GM23338 (cell line): ENCODE measurements at regions not wholly inside any gene's neighbourhood (a gene's known extent, or its start where the extent isn't known, plus 50 kb on each side); places are given as distances from the start of the nearest gene placed in this dataset.

Experiments
- ATAC-seq: fragments of 200-7000 bp; cut with Tn5 transposase; 3 replicates; pipeline ENCODE4 v1.9.1; 2020
- DNase-seq: peaks from one replicate; pipeline ENCODE4 v3.0.0-alpha.2; 2015; ENCODE audit warnings: low spot score
- H2AFZ ChIP-seq: fragments of 200-600 bp; sonication (generic); 2 replicates; pipeline ENCODE4 v1.8.0; 2016; ENCODE audit warnings: antibody characterized with exemption, mild to moderate bottlenecking, moderate library complexity
- H3F3A ChIP-seq: fragments of 200-600 bp; sonication (generic); replicated peaks from 2 replicates; pipeline ENCODE4 v1.8.0; 2017; ENCODE audit warnings: antibody characterized with exemption, mixed run types, low read depth
- H3K27ac ChIP-seq: fragments of 200-600 bp; sonication (generic); 2 replicates; pipeline ENCODE4 v1.6.1; 2016; ENCODE audit warnings: low read depth
- H3K27me3 ChIP-seq: fragments of 200-600 bp; sonication (generic); 2 replicates; pipeline ENCODE4 v1.8.0; 2016; ENCODE audit warnings: mild to moderate bottlenecking, mixed run types, moderate library complexity; ENCODE audit not compliant: insufficient read depth
- H3K36me3 ChIP-seq: fragments of 200-600 bp; sonication (generic); 2 replicates; pipeline ENCODE4 v1.8.0; 2016; ENCODE audit warnings: mild to moderate bottlenecking; ENCODE audit not compliant: insufficient read depth
- H3K4me1 ChIP-seq: fragments of 200-600 bp; sonication (generic); 2 replicates; pipeline ENCODE4 v1.8.0; 2016; ENCODE audit warnings: mild to moderate bottlenecking, moderate library complexity; ENCODE audit not compliant: insufficient read depth
- H3K4me2 ChIP-seq: fragments of 200-600 bp; sonication (generic); 2 replicates; pipeline ENCODE4 v1.7.1; 2017; ENCODE audit warnings: mixed run types
- H3K4me3 ChIP-seq: fragments of 200-600 bp; sonication (generic); 2 replicates; pipeline ENCODE4 v1.6.1; 2016; ENCODE audit warnings: mixed run types
- H3K79me2 ChIP-seq: fragments of 200-600 bp; sonication (generic); replicated peaks from 2 replicates; pipeline ENCODE4 v1.8.0; 2017; ENCODE audit warnings: mild to moderate bottlenecking; ENCODE audit not compliant: insufficient read depth
- H3K9me2 ChIP-seq: fragments of 200-600 bp; sonication (generic); 2 replicates; pipeline ENCODE4 v1.8.0; 2017; ENCODE audit not compliant: insufficient read depth
- H4K20me1 ChIP-seq: fragments of 200-600 bp; sonication (generic); replicated peaks from 2 replicates; pipeline ENCODE4 v1.8.0; 2017; ENCODE audit warnings: mild to moderate bottlenecking; ENCODE audit not compliant: insufficient read depth
- H3K27ac Mint-ChIP-seq: 2 replicates; pipeline ENCODE4 v1.8.0; 2020; ENCODE audit warnings: inconsistent platforms, mild to moderate bottlenecking, moderate library complexity, mixed read lengths
- H3K27me3 Mint-ChIP-seq: 3 replicates; pipeline ENCODE4 v1.8.0; 2022; ENCODE audit warnings: low read depth, mild to moderate bottlenecking, moderate library complexity, mixed read lengths, inconsistent platforms; ENCODE audit not compliant: insufficient read depth, poor library complexity
- H3K36me3 Mint-ChIP-seq: 3 replicates; pipeline ENCODE4 v1.8.0; 2021; ENCODE audit warnings: low read depth, mild to moderate bottlenecking, inconsistent platforms, moderate library complexity, mixed read lengths
- H3K4me1 Mint-ChIP-seq: 3 replicates; pipeline ENCODE4 v1.8.0; 2020; ENCODE audit warnings: mild to moderate bottlenecking, inconsistent platforms, mixed read lengths
- H3K4me3 Mint-ChIP-seq: 3 replicates; pipeline ENCODE4 v1.8.0; 2021; ENCODE audit warnings: moderate library complexity, mild to moderate bottlenecking, inconsistent platforms, mixed read lengths
- H3K9me3 Mint-ChIP-seq: 3 replicates; pipeline ENCODE4 v1.8.0; 2020; ENCODE audit warnings: moderate library complexity, mild to moderate bottlenecking, inconsistent platforms, mixed read lengths
- CREB1 ChIP-seq: fragments of 250-450 bp; sonication (Bioruptor Pico); IDR thresholded peaks from 2 replicates; pipeline ENCODE4 v1.5.0; 2020; ENCODE audit warnings: low read depth, mild to moderate bottlenecking, moderate library complexity
- CTCF ChIP-seq, 2 experiments: fragments of 200-600 bp in 1 of 2; sonication (generic) in 1 of 2; conservative IDR thresholded peaks; 2 replicates each; pipeline versions ENCODE4 v1.5.1 to v1.6.1; 2016 to 2017; ENCODE audit warnings: antibody characterized with exemption in 2 of 2, low read depth in 2 of 2, mild to moderate bottlenecking in 2 of 2, moderate library complexity in 1 of 2
- ETS1 ChIP-seq: IDR thresholded peaks from 2 replicates; pipeline ENCODE4 v1.6.1; 2016; ENCODE audit warnings: antibody characterized with exemption
- EZH2 ChIP-seq: fragments of 200-600 bp; sonication (generic); IDR thresholded peaks from one replicate; pipeline ENCODE4 v1.8.0; 2017; ENCODE audit warnings: antibody characterized with exemption, mild to moderate bottlenecking, low read depth; ENCODE audit not compliant: unreplicated experiment
- EZH2phosphoT487 ChIP-seq: fragments of 200-600 bp; sonication (generic); IDR thresholded peaks from one replicate; pipeline ENCODE4 v1.8.1; 2018; ENCODE audit warnings: antibody characterized with exemption; ENCODE audit not compliant: unreplicated experiment
- NANOG ChIP-seq: IDR thresholded peaks from 2 replicates; pipeline ENCODE4 v1.6.1; 2016; ENCODE audit warnings: antibody characterized with exemption, borderline replicate concordance
- POLR2AphosphoS5 ChIP-seq: IDR thresholded peaks from 2 replicates; pipeline ENCODE4 v1.6.1; 2016; ENCODE audit warnings: antibody characterized with exemption, low read depth
- REST ChIP-seq: IDR thresholded peaks from one replicate; pipeline ENCODE4 v1.6.1; 2018; ENCODE audit warnings: antibody characterized with exemption; ENCODE audit not compliant: unreplicated experiment
- ZNF114 ChIP-seq: fragments of 250-450 bp; sonication (Bioruptor Pico); IDR thresholded peaks from 2 replicates; pipeline ENCODE4 v1.5.0; 2020; ENCODE audit warnings: mild to moderate bottlenecking, moderate library complexity
- ZNF331 ChIP-seq: fragments of 250-450 bp; sonication (Bioruptor Pico); IDR thresholded peaks from 2 replicates; pipeline ENCODE4 v1.5.0; 2020; ENCODE audit warnings: low read depth, mild to moderate bottlenecking, moderate library complexity
- ZNF462 ChIP-seq: fragments of 250-450 bp; sonication (Bioruptor Pico); IDR thresholded peaks from 2 replicates; pipeline ENCODE4 v1.5.0; 2020; ENCODE audit warnings: mild to moderate bottlenecking, moderate library complexity

- TF ChIP-seq ETS1: no peak
- TF ChIP-seq CREB1 (CRISPR knock-in tag): no peak
- no peak for TF ChIP-seq ZNF462 (CRISPR knock-in tag)
- no peak for TF ChIP-seq EZH2
- no peak for TF ChIP-seq NANOG
Measured at GRCh38 chr5:86175224-86175623, 442.5 kb upstream of the COX7C start (continued).

GRCh38 chr5:86199287-86199686 is 418.5 kb upstream of the COX7C start:
- H3F3A ChIP-seq: no peaks in the 10 kb centered on the region
- no peak for TF ChIP-seq POLR2AphosphoS5
- no peak for TF ChIP-seq EZH2
- no peak for TF ChIP-seq CTCF (conservative IDR thresholded peaks at IDR 0.05; ENCODE audit: low read depth in 2 of 2)
- TF ChIP-seq REST: no peak
- TF ChIP-seq NANOG: no peak
- no peak for TF ChIP-seq CREB1 (CRISPR knock-in tag)
- no peak for TF ChIP-seq EZH2phosphoT487
- TF ChIP-seq ETS1: no peak
- TF ChIP-seq ZNF331 (CRISPR knock-in tag): no peak
- TF ChIP-seq ZNF114: no peak

More at GRCh38 chr5:86199287-86199686, 418.5 kb upstream of the COX7C start:
- H3K4me1 Mint-ChIP-seq: peaks cover 5% of the 10 kb centered on the region; the same call in 2 of the 3 replicates
- no peaks in the 10 kb centered on the region for H3K79me2 ChIP-seq
- no peaks in the 10 kb centered on the region for H3K27me3 ChIP-seq
- no peak overlapping the region for H3K4me2 ChIP-seq
- ATAC-seq: no peak
- H3K36me3 Mint-ChIP-seq: no peaks in the 10 kb centered on the region
- no peaks in the 10 kb centered on the region for H3K36me3 ChIP-seq
- H3K27me3 Mint-ChIP-seq: peaks cover 3% of the 10 kb centered on the region
- no peak overlapping the region for H3K4me3 ChIP-seq
- no peak for DNase-seq
- 0 out of 2 replicates have a peak, but pooled peaks cover 6% of the 10 kb centered on the region for H3K4me1 ChIP-seq
- no peak overlapping the region for H3K27ac Mint-ChIP-seq
- no peak overlapping the region for H3K4me3 Mint-ChIP-seq
- no peaks in the 10 kb centered on the region for H3K9me3 Mint-ChIP-seq
- no peaks in the 10 kb centered on the region for H4K20me1 ChIP-seq
- no peak overlapping the region for H2AFZ ChIP-seq
- no peaks in the 10 kb centered on the region for H3K9me2 ChIP-seq
- H3K27ac ChIP-seq: no peak overlapping the region
